Psoas muscle (tissue), 7 donors: ENCODE measurements at regions not wholly inside any gene's neighbourhood (a gene's known extent, or its start where the extent isn't known, plus 50 kb on each side); places are given as distances from the start of the nearest gene placed in this dataset.

Experiments
- ATAC-seq, 4 donors: fragments of 200-7000 bp; cut with Tn5 transposase; one replicate each; pipeline ENCODE4 v1.9.1; 2020; ENCODE audit warnings: moderate library complexity in 3 of 4, mild to moderate bottlenecking in 2 of 4
- DNase-seq, 2 donors: peaks; one replicate each; pipeline ENCODE4 v3.0.0-alpha.2; 2020
- H3K27ac ChIP-seq: fragments of 200-600 bp; one replicate; pipeline ENCODE4 v1.8.0; 2022
- H3K27me3 ChIP-seq, 3 donors: fragments of 200-600 bp in 1 of 3; one replicate each; pipeline versions ENCODE4 v1.6.1 to v1.8.0; 2013 to 2022; ENCODE audit warnings: low read length in 2 of 3, mild to moderate bottlenecking in 2 of 3, moderate library complexity in 1 of 3; ENCODE audit not compliant: insufficient read depth in 3 of 3
- H3K36me3 ChIP-seq, 2 donors: fragments of 200-600 bp in 1 of 2; one replicate each; pipeline versions ENCODE4 v1.6.1 to v1.8.0; 2013 to 2022; ENCODE audit warnings: low read depth in 1 of 2, mild to moderate bottlenecking in 1 of 2, moderate library complexity in 1 of 2; ENCODE audit not compliant: insufficient read depth in 1 of 2
- H3K4me1 ChIP-seq: fragments of 200-600 bp; one replicate; pipeline ENCODE4 v1.8.0; 2022
- H3K4me3 ChIP-seq: fragments of 200-600 bp; one replicate; pipeline ENCODE4 v1.8.0; 2022; ENCODE audit warnings: mild to moderate bottlenecking
- H3K9me3 ChIP-seq: fragments of 200-600 bp; one replicate; pipeline ENCODE4 v1.8.0; 2022
- WGBS, 3 donors: extraction: QIAGEN DNeasy Blood & Tissue Kit; methylation state at CpG; one replicate each; pipeline versions ENCODE4 v1.1.6 to v1.1.7; 2013; 5-methylcytosine and 5-hydroxymethylcytosine counted together
- intact Hi-C, 2 donors: fragments of 100-400 bp; cut with DNase I; formaldehyde crosslinking; loops; one replicate each; pipeline versions ENCODE4 v1.11.0 to v1.14.2; 2022
- TF ChIP-seq, protein P1 (sequence below): fragments of 200-600 bp; IDR thresholded peaks from one replicate; pipeline ENCODE4 v1.8.0; 2022; ENCODE audit warnings: antibody characterized with exemption
- donor health status: healthy with polysubstance abuse.
- donor health status: DM: no; HTN: no; CAD: no; lungs with moderate emphysema.
- donor health status: Bipolar disorder and iron deficiency.
- donor health status: healthy.
- donor health status: DM: yes; HTN: yes; CAD: no.
- donor health status: DM: no; HTN: no; CAD: no.
- donor health status: DM: yes; HTN: yes; CAD: no.

GRCh38 chr5:38752012-38752536, 93.7 kb upstream of the OSMR start:
- no peak overlapping the region for H3K4me3 ChIP-seq
- H3K27me3 ChIP-seq: no peaks in the 10 kb centered on the region
- 88 to 91% (median 90%) methylated on average over 6 of the region's 6 CpGs for WGBS, 3 donors
- TF ChIP-seq, protein P1, sequence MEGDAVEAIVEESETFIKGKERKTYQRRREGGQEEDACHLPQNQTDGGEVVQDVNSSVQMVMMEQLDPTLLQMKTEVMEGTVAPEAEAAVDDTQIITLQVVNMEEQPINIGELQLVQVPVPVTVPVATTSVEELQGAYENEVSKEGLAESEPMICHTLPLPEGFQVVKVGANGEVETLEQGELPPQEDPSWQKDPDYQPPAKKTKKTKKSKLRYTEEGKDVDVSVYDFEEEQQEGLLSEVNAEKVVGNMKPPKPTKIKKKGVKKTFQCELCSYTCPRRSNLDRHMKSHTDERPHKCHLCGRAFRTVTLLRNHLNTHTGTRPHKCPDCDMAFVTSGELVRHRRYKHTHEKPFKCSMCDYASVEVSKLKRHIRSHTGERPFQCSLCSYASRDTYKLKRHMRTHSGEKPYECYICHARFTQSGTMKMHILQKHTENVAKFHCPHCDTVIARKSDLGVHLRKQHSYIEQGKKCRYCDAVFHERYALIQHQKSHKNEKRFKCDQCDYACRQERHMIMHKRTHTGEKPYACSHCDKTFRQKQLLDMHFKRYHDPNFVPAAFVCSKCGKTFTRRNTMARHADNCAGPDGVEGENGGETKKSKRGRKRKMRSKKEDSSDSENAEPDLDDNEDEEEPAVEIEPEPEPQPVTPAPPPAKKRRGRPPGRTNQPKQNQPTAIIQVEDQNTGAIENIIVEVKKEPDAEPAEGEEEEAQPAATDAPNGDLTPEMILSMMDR: no peak
- no peak for DNase-seq
- H3K27ac ChIP-seq: no peak overlapping the region
- H3K36me3 ChIP-seq: no peaks in the 10 kb centered on the region
- intact Hi-C loops: no loop called here
- no peaks in the 10 kb centered on the region for H3K9me3 ChIP-seq
- no peaks in the 10 kb centered on the region for H3K4me1 ChIP-seq
- ATAC-seq: no peak

DNA sequence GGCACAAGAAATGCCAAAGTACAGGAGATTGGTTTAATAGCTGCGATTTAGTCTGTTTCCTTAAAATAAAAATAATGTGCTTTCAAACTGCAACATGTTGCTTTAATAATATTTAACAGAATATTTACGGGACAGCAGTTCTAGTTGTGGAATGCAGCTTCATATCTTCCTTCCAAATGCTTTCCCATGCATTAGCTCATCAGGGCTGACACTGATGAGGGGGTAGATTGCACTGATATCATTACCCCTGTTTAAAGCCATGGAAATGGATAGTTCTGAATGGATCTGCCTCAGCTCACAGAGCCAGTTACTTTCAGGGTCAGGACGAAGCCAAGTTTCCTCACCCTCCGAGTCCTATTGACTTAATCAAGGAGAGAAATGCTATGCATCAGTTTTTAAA, 93.2 kb upstream of the OSMR start:
- TF ChIP-seq, protein P1: no peak
- Histone ChIP-seq H3K9me3 (no peaks in the 10 kb centered on the region), H3K27me3 (no peaks in the 10 kb centered on the region), H3K27ac (no peak overlapping the region), H3K4me3 (no peak overlapping the region), H3K36me3 (no peaks in the 10 kb centered on the region), H3K4me1 (peaks cover 1% of the 10 kb centered on the region)
- intact Hi-C loops: no loop called here
- WGBS, 3 donors: 83 to 86% (median 84%) methylated on average over 4 of the region's 4 CpGs
- DNase-seq (no peak), ATAC-seq (no peak)

DNA sequence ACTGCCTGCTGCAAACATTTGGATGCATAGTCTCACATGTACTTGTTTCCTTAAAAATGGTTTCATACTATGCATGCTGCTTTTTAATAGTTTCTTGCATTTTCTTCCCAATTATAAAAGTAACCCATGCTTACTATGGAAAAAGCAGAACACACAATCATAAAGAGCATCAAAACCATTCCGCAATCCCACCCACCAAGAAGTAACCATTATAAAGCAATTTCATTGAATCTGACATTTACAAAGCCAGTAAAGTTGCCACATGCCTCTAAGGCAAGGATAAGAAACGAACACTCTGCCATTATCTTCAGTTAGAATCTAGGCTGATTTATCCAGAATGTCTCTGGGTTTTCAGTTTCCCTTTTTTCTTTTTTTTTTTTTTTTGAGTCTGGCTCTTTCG, 92.7 kb upstream of the OSMR start:
- intact Hi-C loops: no loop called here

GRCh38 chr5:38753776-38754175, 92.0 kb upstream of the OSMR start:
- intact Hi-C loops: no loop called here
- TF ChIP-seq, protein P1: no peak
- WGBS, 3 donors: 64 to 87% (median 79%) methylated on average over 5 of the region's 5 CpGs
- Histone ChIP-seq H3K9me3 (no peaks in the 10 kb centered on the region), H3K36me3 (no peaks in the 10 kb centered on the region), H3K27ac (no peak overlapping the region), H3K4me3 (no peak overlapping the region), H3K4me1 (peaks cover 3% of the 10 kb centered on the region), H3K27me3 (no peaks in the 10 kb centered on the region)
- DNase-seq (no peak), ATAC-seq (no peak)

More for the DNA sequence above, 92.7 kb upstream of the OSMR start:
- Histone ChIP-seq H3K27ac (no peak overlapping the region), H3K27me3 (no peaks in the 10 kb centered on the region), H3K9me3 (no peaks in the 10 kb centered on the region), H3K4me1 (peaks cover 3% of the 10 kb centered on the region), H3K4me3 (no peak overlapping the region), H3K36me3 (no peaks in the 10 kb centered on the region)
- no peak for DNase-seq
- TF ChIP-seq, protein P1: no peak
- ATAC-seq: no peak
- 86 to 93% (median 88%) methylated on average over 3 of the region's 3 CpGs for WGBS, 3 donors

DNA sequence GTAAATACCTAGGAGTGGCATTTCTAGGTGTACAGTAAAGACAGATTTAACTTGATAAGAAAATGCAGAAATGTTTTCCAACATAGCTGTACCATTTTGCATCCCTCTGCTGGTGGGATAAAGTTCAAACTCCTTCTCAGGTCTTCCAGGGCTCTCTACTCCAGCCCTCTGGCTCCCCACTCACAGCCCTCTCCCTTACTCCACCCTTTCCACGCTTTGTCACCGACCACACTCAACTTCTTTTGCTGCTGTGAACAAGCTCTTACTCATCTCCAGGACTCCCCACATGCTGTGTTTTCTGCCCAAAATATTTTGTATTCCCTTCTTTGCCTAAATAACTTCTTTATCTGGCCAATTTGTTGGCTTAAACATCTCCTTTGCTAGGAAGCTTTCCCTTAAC, 90.6 kb upstream of the OSMR start:
- Histone ChIP-seq H3K27me3 (no peaks in the 10 kb centered on the region), H3K9me3 (no peaks in the 10 kb centered on the region), H3K36me3 (no peaks in the 10 kb centered on the region), H3K4me1 (peaks cover 3% of the 10 kb centered on the region), H3K27ac (no peak overlapping the region), H3K4me3 (no peak overlapping the region)
- no peak for ATAC-seq
- TF ChIP-seq, protein P1: no peak
- no peak for DNase-seq
- WGBS, 3 donors: 32 to 44% (median 34%) methylated on average over 2 of the region's 2 CpGs
- intact Hi-C loops: no loop called here
